HAP-1 (cell line): ENCODE measurements at regions not wholly inside any gene's neighbourhood (a gene's known extent, or its start where the extent isn't known, plus 50 kb on each side); places are given as distances from the start of the nearest gene placed in this dataset.

Experiments
- DNase-seq, 2 experiments: peaks; one replicate each; pipeline ENCODE4 v3.0.0-alpha.2; 2016 to 2020; ENCODE audit warnings: low spot score in 2 of 2
- H3K27me3 ChIP-seq: fragments of 250-450 bp; sonication (Bioruptor Pico); 2 replicates; pipeline ENCODE4 v1.5.1; 2020; ENCODE audit warnings: low read depth, mild to moderate bottlenecking, moderate library complexity
- H3K36me3 ChIP-seq: fragments of 250-450 bp; sonication (Bioruptor Pico); replicated peaks from 2 replicates; pipeline ENCODE4 v1.5.1; 2020; ENCODE audit warnings: mild to moderate bottlenecking
- H3K4me1 ChIP-seq: fragments of 250-450 bp; sonication (Bioruptor Pico); 2 replicates; pipeline ENCODE4 v1.5.1; 2020; ENCODE audit warnings: mild to moderate bottlenecking
- H3K4me3 ChIP-seq: fragments of 250-450 bp; sonication (Bioruptor Pico); 2 replicates; pipeline ENCODE4 v1.5.1; 2020; ENCODE audit warnings: mild to moderate bottlenecking, moderate library complexity
- H3K9me3 ChIP-seq: fragments of 250-450 bp; sonication (Bioruptor Pico); 2 replicates; pipeline ENCODE4 v1.5.1; 2020; ENCODE audit warnings: mild to moderate bottlenecking, moderate library complexity
- in situ Hi-C: fragments of 300-500 bp; cut with MboI; formaldehyde crosslinking; loops from 3 replicates; pipeline ENCODE4 v1.14.3; 2020; ENCODE audit warnings: low sequenced_read_pairs, inconsistent platforms, mixed read lengths

DNA sequence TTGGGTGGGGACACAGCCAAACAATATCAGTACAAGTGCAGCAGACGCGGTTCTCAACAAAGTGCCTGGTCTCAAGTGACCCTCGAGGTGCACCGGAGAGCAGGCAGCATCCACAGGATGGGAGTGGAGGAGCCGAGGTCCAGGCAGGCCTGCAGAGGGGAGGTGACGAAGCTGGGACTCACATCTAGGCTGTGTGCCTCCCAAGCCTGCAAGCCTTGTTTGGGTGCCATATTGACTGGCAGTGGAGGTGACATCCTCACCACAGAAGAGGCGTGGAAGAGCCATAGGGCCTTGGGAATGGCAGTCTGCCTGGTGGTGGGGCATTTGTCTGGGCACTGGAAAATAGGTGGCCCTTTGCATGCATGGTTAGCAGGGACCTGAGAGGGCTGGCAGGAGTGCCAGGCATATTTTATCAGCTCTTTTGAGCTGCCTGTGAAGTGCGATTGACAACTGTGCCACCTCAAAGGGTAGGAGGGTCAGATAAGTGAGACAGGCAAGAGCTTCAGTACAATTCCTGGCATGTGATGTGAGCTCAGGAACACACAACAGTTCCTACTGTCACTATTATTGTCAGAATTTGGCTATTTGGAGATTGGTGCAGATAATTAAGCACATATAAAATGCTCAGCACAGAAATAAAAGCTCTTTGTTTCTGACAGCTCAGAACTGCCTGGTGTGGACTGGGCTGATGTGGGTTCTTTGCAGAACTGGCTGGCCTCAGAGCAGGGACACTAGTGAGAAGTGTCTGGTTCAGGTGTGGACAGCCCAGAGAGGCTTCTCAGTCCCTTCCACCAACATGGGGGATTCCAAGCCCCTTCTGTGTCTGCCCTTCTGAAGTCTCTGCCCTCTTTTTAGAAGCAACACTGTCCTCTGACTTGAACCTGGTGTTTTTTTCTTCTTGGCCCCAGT, 347.6 kb upstream of the AJAP1 start:
- in situ Hi-C loops, result no loop called here

DNA sequence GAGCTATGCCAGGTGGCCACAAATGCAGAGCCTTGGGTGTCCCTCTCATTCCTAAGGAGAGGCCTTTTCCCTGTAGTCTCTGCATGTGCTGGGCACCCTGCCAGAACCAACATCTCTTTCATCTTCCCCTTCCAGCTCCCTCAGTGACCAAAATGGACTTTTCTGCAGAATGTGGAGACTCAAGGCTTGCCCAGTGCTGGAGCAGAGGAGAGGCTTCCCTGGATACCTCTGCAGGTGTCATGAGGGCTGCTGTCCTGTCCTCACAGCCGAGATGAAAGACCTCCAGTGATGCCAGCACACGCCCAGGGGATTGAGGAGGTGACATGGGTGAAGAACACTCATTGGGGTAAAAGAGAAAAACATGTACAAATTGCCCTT, 347.0 kb upstream of the AJAP1 start:
- Histone ChIP-seq H3K4me3 (no peak overlapping the region), H3K36me3 (no peaks in the 10 kb centered on the region), H3K27me3 (no peaks in the 10 kb centered on the region), H3K4me1 (no peaks in the 10 kb centered on the region), H3K9me3 (no peaks in the 10 kb centered on the region)
- no peak for DNase-seq
- in situ Hi-C loops, result no loop called here

More for the DNA sequence above, 347.6 kb upstream of the AJAP1 start:
- DNase-seq, result no peak
- no peaks in the 10 kb centered on the region for H3K36me3 ChIP-seq
- H3K9me3 ChIP-seq, result no peaks in the 10 kb centered on the region
- no peak overlapping the region for H3K4me3 ChIP-seq
- H3K27me3 ChIP-seq, result no peaks in the 10 kb centered on the region
- H3K4me1 ChIP-seq, result no peaks in the 10 kb centered on the region

- Histone ChIP-seq H3K36me3 (no peaks in the 10 kb centered on the region), H3K4me3 (no peak overlapping the region), H3K27me3 (no peaks in the 10 kb centered on the region), H3K4me1 (no peaks in the 10 kb centered on the region), H3K9me3 (no peaks in the 10 kb centered on the region)
- in situ Hi-C loops, result no loop called here
- no peak for DNase-seq
Measured at GRCh38 chr1:4307911-4308545, 346.4 kb upstream of the AJAP1 start.

DNA sequence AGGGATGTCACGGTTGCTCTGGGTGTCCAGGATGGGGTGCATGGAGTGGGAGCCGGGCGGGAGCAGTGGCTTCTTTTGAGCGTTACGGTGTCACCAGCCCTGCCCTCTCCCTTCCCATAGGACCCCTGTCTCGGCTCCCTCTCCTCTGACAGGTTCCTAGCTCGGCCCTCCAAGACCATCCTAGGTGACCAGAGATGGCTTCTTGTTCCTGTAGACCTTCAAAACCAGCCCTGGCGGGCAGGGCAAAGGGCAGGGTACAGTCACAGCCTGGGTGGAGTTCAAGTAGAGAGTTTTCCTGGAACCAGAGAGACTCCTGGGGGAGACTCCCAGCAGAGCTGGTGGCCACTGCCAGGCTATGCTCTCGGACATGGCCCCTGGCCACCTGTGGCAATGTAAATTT, 345.6 kb upstream of the AJAP1 start:
- Histone ChIP-seq H3K36me3 (no peaks in the 10 kb centered on the region), H3K9me3 (no peaks in the 10 kb centered on the region), H3K4me3 (no peak overlapping the region), H3K27me3 (no peaks in the 10 kb centered on the region), H3K4me1 (no peaks in the 10 kb centered on the region)
- in situ Hi-C loops, result no loop called here
- DNase-seq, result no peak

DNA sequence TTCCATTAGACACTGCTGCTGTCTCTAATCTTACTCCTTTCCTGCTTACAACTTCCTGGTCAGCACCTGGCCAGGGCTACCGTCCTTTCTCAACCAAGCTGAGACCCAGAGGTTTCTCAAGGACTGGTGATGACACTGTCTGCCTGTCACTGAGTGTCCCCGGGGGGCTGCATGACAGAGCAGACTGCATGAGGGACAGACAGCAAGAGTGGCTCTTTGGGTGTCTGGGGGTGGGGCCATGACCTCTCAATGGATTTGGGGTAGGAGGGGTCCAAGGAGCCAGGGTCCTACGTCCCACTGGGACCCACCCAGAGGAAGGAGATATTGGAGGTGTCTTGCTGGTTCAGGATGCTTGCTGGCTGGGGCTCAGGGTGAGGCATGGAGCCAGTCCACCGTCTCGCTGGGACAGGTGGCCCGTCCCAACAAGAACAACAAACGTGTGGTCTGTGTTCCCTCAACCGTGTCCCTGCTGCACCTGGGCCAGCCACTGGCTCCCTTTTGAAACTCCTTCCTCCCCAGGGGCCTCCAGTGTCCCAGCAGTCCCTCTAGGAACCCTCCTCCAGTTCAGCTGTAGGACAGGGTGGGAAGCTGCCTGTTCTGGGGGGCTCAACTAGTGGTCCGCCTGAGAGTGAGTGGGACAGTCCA, 344.6 kb upstream of the AJAP1 start:
- in situ Hi-C loops, result no loop called here
- Histone ChIP-seq H3K36me3 (no peaks in the 10 kb centered on the region), H3K9me3 (no peaks in the 10 kb centered on the region), H3K4me1 (no peaks in the 10 kb centered on the region), H3K4me3 (no peak overlapping the region), H3K27me3 (no peaks in the 10 kb centered on the region)
- no peak for DNase-seq

GRCh38 chr1:4310396-4310923, 343.9 kb upstream of the AJAP1 start:
- in situ Hi-C loops, result no loop called here
- no peak for DNase-seq
- H3K36me3 ChIP-seq, result no peaks in the 10 kb centered on the region
- no peaks in the 10 kb centered on the region for H3K27me3 ChIP-seq
- no peaks in the 10 kb centered on the region; the same call in 1 of the 2 replicates for H3K9me3 ChIP-seq
- H3K4me3 ChIP-seq, result no peak overlapping the region
- H3K4me1 ChIP-seq, result no peaks in the 10 kb centered on the region

DNA sequence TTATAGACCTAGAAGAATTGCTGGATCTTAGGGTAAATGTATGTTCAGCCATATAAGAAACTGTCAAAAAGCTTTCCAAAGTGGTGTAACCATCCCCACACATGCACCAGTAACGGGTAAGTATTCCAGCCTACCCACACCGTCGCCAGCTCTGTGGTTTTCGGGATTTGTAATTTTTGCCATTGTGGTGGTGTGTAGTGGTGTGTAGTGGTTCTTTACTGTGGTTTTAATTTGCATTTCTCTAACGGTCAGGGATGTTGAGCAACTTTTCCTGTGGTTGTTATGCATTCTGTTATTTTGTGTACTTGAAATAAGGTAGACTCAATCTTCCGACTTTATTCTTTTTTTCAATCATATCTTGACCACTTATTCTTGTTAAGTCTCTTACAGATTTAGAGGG, 342.4 kb upstream of the AJAP1 start:
- no peaks in the 10 kb centered on the region for H3K4me1 ChIP-seq
- no peaks in the 10 kb centered on the region; the same call in 1 of the 2 replicates for H3K9me3 ChIP-seq
- H3K27me3 ChIP-seq, result no peaks in the 10 kb centered on the region
- DNase-seq, result no peak
- in situ Hi-C loops, result no loop called here
- H3K4me3 ChIP-seq, result no peak overlapping the region
- H3K36me3 ChIP-seq, result no peaks in the 10 kb centered on the region

DNA sequence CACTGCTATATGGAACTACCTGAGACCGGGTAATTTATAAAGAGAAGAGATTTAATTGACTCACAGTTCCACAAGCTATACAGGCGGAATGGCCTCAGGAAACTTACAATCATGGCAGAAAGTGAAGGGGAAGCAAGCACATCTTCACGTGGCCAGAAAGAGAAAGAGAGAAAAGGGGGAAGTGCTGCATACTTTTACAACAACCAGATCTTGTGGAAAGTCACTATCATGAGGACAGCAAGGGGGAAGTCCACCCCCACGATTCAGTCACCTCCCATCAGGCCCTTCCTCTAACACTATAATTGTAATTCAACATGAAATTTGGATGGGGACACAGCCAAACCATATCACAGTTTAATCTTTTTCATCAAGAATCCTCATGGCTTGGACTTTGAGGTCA, 339.2 kb upstream of the AJAP1 start:
- H3K4me1 ChIP-seq, result no peaks in the 10 kb centered on the region
- in situ Hi-C loops, result no loop called here
- no peaks in the 10 kb centered on the region for H3K36me3 ChIP-seq
- H3K4me3 ChIP-seq, result no peak overlapping the region
- DNase-seq, result no peak
- no peaks in the 10 kb centered on the region; the same call in 1 of the 2 replicates for H3K9me3 ChIP-seq
- no peaks in the 10 kb centered on the region for H3K27me3 ChIP-seq

- no peaks in the 10 kb centered on the region for H3K36me3 ChIP-seq
Measured at GRCh38 chr1:4317207-4317606, 337.2 kb upstream of the AJAP1 start.

DNA sequence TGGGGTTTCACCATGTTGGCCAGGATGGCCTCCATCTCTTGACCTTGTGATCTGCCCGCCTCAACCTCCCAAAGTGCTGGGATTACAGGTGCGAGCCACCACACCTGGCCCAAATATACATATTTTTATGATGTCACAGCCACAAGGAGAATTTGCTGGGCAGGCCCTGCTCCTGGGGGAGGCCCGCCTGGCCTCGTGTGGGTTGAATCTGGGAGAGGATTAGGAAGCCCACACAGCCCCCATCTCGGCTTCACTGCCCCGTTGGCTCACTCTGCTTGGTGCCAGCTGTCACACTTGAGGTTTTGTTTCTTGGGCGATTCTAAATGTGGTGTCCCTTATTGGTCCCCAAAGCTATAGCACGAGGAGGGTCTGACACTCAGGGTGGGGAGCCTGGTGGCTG, 335.7 kb upstream of the AJAP1 start:
- no peaks in the 10 kb centered on the region for H3K4me1 ChIP-seq
- H3K4me3 ChIP-seq, result no peak overlapping the region
- no peak for DNase-seq
- H3K9me3 ChIP-seq, result no peaks in the 10 kb centered on the region; the same call in 1 of the 2 replicates
- in situ Hi-C loops, result no loop called here
- H3K36me3 ChIP-seq, result no peaks in the 10 kb centered on the region
- no peaks in the 10 kb centered on the region for H3K27me3 ChIP-seq

More at GRCh38 chr1:4317207-4317606, 337.2 kb upstream of the AJAP1 start:
- no peak overlapping the region for H3K4me3 ChIP-seq
- DNase-seq, result no peak
- no peaks in the 10 kb centered on the region; the same call in 1 of the 2 replicates for H3K9me3 ChIP-seq
- H3K4me1 ChIP-seq, result no peaks in the 10 kb centered on the region
- in situ Hi-C loops, result no loop called here
- H3K27me3 ChIP-seq, result no peaks in the 10 kb centered on the region

DNA sequence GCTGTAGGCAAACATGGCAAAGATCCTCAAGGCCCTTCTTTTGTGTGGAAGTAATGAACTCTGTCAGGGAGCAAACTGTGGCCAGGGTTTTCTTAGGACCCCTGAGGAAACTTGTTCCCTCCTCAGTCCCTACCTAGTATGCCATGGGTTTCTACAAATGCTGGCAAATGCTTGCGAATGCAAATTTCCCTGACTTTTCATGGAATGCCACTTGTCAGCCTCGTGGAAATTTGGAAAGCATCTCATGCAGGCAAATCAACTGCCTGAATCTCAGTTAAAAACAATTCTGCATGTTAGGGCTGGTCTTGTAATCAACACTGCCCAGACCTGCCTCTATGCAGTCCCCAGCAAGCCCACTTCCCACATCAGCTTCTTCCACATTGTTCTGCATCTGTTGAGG, 334.9 kb upstream of the AJAP1 start:
- no peaks in the 10 kb centered on the region; the same call in 1 of the 2 replicates for H3K9me3 ChIP-seq
- DNase-seq, result no peak

DNA sequence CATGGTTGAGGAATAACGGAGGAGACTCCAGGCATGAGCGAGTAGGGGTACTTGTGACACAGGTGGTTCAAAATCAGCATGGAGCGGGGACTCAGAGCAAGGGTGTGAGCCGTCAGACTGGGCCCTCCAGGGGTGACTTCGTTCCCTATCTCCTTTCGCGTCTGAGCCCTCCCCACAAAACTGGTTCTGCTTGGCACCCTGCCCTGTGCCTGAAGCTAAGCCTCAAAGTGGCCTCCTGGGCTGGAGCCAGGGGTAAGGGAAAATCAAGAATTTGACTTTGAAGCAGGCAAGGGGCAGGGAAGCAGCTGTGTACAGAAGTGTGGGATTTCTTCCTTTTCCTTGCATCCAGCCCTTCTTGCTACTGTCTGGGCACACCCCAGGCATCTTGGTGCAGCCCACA, 331.5 kb upstream of the AJAP1 start:
- no peak for DNase-seq
- Histone ChIP-seq H3K9me3 (no peaks in the 10 kb centered on the region), H3K4me3 (no peak overlapping the region), H3K4me1 (no peaks in the 10 kb centered on the region), H3K36me3 (no peaks in the 10 kb centered on the region), H3K27me3 (no peaks in the 10 kb centered on the region)
- in situ Hi-C loops, result no loop called here

More for the DNA sequence above, 334.9 kb upstream of the AJAP1 start:
- Histone ChIP-seq H3K36me3 (no peaks in the 10 kb centered on the region), H3K4me1 (no peaks in the 10 kb centered on the region), H3K27me3 (no peaks in the 10 kb centered on the region), H3K4me3 (no peak overlapping the region)
- in situ Hi-C loops, result no loop called here

DNA sequence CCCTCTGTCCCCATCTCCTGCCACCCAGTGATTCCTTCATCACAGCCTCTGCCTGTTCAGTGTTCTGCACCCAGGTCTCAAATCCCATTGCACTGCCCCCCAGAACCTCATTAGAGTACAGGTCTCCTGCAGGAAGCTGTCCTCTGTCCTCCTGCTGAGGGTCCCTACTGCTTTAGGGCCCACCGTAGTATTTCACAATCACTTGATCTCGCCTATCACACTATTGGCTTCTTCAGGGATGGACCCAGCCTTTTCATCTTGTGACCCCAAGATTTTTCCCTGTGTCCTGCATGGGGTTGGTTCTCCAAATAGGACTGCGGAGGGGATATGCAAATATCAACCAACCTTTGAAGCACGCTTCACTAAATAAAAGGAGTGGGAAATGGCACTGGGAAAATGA, 331.1 kb upstream of the AJAP1 start:
- no peak for DNase-seq
- in situ Hi-C loops, result no loop called here
- H3K9me3 ChIP-seq, result no peaks in the 10 kb centered on the region

GRCh38 chr1:4324525-4324924, 329.9 kb upstream of the AJAP1 start:
- Histone ChIP-seq H3K36me3 (no peaks in the 10 kb centered on the region), H3K27me3 (no peaks in the 10 kb centered on the region), H3K9me3 (no peaks in the 10 kb centered on the region), H3K4me1 (no peaks in the 10 kb centered on the region), H3K4me3 (no peak overlapping the region)
- in situ Hi-C loops, result no loop called here
- no peak for DNase-seq

More for the DNA sequence above, 331.1 kb upstream of the AJAP1 start:
- no peaks in the 10 kb centered on the region for H3K4me1 ChIP-seq
- no peaks in the 10 kb centered on the region for H3K36me3 ChIP-seq
- H3K27me3 ChIP-seq, result no peaks in the 10 kb centered on the region
- no peak overlapping the region for H3K4me3 ChIP-seq
